HG03064 (cell line): ENCODE measurements at regions not wholly inside any gene's neighbourhood (a gene's known extent, or its start where the extent isn't known, plus 50 kb on each side); places are given as distances from the start of the nearest gene placed in this dataset.

Experiments
- ATAC-seq: cut with Tn5 transposase; IDR thresholded peaks from one replicate; pipeline ENCODE4 v1.9.1; 2021; ENCODE audit warnings: low read depth; ENCODE audit not compliant: unreplicated experiment

GRCh38 chr6:26195924-26196845 is 109.0 kb downstream of the HFE start:
- no peak for ATAC-seq

DNA sequence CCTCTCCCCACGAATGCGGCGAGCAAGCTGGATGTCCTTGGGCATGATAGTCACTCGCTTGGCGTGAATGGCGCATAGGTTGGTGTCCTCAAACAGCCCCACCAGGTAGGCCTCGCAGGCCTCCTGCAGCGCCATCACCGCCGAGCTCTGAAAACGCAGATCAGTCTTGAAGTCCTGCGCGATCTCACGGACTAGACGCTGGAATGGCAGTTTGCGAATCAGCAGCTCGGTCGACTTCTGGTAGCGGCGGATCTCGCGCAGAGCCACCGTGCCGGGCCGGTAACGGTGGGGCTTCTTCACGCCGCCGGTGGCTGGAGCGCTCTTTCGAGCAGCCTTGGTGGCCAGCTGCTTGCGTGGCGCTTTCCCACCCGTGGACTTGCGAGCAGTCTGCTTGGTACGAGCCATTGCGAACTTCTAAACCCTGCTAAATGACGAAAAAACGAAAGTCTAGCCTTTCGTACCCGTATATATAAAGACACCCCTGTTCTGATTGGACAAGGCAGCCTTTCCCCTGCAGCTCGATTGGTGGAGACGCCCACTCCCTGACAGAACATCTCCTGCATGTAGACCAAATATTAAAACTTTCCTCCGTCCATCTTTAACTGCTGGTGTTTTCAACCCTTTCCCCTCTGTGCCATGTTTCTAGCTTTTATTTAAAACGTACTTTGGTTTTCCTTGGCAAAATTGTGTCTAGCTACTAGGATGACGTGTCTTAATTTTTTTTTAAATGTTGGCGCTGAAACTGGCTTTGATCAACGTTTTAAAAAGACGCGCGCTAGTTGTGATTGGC is 109.8 kb downstream of the HFE start:
- no peak for ATAC-seq

DNA sequence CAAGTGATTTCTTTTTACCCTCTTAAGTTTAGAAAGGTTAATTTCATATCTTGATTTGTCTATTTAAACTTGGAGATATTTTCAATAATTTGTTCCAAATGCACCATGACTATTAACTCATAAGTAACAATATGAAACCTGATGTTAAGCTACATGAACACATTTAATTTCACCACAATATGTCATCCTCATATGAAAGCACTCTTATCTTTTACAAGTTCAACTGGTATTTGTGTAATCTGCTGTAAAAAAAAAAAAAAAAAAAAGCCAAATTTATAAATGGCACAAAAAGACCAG is 110.4 kb downstream of the HFE start:
- ATAC-seq = no peak

DNA sequence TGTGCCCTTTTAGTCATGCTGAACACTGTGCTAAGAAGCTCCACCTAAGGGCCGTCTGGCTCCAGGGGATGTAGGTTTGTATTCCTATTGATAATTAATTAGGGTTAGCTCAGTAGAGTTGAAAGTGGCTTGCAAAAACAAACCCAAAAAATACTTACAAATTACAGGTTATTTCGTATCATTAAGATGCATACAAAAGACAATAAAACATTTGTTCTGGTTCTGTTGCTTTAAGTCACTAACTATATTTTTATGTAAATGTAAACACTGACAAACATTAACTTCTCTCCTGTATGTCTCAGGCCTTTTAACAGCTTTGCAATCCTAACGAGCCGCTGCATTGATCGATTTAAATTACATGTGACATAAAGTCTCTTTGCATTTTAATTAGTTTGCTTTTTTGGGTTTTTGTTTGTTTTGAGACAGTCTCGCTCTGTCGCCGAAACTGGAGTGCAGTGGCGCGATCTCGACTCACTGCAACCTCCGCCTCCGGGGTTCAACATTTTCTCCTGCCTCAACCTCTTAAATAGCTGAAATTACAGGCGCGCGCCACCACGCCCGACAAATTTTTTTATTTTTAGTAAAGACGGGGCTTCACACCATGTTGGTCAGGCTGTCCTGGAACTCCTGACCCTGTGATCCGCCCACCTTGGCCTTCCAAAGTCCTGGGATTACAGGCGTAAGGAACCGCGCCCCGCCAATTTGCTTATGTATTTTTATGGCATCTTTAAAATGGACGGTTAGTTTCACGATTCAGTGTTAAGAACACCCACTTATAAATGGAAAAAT is 110.9 kb downstream of the HFE start:
- no peak for ATAC-seq

- ATAC-seq = no peak
Observed at GRCh38 chr6:26198722-26199056, 111.5 kb downstream of the HFE start.

DNA sequence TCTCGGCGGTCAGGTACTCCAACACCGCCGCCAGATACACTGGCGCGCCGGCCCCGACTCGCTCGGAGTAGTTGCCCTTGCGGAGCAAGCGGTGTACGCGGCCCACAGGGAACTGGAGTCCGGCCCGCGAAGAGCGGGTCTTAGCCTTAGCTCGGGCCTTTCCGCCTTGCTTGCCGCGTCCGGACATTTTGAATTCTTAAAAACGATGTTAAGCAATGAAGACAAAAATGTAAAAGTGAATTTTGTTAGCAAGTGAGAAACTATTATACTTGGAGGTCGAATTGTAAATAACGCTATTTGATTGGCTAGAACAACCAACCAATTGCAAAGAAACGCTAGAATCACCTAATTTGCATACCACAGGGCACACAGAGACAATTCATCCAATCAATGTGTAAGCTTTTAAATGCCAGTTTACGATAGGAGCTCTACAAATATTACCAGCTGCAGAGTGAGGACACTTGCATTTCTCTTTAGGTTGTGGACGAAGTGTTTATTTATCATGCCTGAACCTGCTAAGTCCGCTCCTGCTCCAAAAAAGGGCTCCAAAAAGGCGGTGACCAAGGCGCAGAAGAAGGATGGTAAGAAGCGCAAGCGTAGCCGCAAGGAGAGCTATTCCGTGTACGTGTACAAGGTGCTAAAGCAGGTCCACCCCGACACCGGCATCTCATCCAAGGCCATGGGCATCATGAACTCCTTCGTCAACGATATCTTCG is 112.0 kb downstream of the HFE start:
- ATAC-seq = peak; percentile 46

- no peak for ATAC-seq
Observed at GRCh38 chr6:26199773-26200764, 112.8 kb downstream of the HFE start.

- no peak for ATAC-seq
Observed at GRCh38 chr6:26200918-26201721, 113.9 kb downstream of the HFE start.

GRCh38 chr6:26202201-26202611 is 115.0 kb downstream of the HFE start:
- no peak for ATAC-seq

DNA sequence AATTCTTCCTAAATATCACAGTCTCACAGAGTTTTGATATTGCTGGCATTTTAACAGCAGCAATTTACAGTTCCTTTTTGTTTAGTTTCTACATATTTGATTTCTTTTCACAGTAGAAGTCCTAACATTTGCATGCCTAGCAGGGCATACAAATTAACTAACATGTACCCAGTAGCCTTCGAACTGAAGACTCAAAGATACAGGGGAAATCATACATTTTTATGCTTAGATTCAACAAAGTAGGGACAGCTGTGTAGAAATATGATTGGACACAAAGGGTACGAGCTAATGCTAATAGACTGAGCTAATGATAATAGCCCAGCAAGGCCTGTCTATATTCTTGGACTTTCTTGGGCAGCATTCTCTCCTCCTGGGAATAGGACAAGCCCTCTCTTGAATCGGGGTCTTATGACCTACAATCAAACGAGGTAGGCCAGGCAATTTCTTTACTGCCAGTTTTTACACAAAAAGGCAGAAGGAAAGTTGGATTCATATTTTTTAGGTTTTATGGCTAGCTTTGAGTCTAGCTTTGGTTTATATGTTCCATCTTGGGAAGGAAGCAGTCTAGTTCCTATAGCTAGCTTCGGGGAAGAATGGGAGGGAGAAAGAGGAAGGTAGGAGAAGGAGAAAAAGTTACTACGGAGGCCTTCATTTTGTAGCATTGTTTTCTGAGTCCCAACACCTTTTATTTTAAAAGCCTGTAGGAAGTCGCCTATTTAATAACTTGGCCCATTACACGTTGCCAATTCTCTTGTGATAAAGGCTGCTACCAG is 115.8 kb downstream of the HFE start:
- no peak for ATAC-seq

DNA sequence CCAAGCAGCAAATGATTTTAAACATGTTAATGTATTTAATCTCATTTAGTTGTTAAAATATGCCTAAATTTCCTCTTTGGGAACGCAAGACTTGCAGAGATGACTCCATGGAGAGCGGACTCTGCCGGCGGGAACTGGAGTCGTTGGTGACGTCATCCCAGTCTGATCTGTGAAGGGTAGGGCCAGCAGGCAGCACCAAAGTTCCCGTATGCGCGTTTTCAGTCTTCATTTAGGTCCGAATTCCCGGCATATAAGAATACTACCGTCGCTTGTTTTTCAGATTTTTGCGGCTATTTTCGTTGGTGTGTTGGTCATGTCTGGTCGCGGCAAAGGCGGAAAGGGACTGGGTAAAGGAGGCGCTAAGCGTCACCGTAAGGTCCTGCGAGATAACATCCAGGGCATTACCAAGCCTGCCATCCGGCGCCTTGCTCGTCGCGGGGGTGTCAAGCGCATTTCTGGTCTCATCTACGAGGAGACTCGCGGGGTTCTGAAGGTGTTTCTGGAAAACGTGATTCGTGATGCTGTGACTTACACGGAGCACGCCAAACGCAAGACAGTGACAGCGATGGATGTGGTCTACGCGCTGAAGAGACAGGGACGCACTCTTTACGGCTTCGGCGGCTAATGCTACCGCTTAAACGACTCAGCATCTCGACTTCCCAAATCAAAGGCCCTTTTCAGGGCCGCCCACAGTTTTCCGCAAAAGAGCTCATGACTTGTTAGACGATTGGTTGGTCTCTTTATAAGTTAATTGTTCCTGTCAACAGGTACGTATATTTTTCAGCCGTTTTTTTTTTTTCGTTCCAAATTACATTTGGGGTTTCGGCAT is 117.3 kb downstream of the HFE start:
- peak; percentile 58 for ATAC-seq

DNA sequence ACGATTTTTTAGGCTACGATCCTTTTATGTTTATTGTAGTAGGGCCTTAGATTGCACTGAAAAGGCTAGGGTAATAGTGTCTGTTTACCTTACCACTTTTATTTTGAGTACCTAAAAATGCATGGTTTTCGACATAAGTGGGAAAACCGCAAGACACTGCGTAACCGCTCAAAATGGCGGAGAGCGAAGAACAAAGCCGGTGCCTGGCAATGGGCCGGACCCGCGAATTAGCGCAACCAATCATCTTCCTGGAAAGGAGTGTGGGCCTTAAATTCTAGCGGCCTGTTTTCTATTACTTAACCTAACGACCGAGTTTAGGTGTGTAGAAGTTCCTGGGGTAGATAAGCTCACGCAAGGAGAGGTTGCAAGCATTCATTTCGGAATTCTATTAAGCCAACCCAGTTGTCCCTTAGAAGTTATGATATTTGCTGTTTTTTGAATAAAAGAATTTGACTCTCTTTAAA is 118.0 kb downstream of the HFE start:
- ATAC-seq = peak; percentile 40

DNA sequence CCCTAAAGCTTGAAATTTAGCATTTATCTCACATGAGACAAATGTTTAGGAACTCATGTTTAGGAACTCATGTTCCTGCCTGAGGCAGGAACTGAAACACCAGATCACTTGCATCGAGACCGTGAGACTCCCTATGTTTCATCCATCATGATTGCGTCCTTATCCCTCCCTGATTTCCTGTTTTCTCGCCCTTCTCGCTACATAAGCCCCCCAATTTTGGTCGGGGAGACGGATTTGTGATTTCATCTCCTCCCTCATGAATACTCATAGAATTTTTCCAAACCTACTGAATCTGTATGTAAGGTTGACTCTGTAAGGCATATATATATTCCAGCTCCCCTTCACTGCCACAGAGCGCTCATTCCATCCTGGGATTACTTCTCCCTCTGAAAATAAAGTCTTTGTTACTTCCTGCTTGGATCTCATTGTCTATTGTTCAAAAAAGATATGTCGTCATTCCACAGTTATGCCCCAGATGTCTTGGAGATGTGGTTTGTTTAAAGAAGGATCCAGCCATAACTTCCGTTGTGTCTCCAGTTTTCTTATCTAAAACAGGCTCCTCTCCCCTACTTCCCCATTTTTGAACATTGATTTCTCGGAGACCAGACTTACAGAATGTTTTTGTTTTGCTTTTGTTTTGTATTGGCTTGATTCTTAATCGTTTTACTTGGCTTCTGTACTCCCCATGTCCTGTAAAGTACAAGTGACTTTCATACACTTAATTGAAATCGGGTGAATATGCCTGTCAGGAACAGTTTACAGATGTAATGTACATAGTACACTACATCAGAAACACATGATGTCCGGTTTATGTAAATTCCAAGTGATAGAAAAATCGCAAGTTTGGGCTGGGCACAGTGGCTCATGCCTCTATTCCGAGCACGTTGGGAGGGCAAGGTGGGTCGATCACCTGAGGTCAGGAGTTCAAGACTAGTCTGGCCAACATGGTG is 118.7 kb downstream of the HFE start:
- ATAC-seq = peak; percentile 9

DNA sequence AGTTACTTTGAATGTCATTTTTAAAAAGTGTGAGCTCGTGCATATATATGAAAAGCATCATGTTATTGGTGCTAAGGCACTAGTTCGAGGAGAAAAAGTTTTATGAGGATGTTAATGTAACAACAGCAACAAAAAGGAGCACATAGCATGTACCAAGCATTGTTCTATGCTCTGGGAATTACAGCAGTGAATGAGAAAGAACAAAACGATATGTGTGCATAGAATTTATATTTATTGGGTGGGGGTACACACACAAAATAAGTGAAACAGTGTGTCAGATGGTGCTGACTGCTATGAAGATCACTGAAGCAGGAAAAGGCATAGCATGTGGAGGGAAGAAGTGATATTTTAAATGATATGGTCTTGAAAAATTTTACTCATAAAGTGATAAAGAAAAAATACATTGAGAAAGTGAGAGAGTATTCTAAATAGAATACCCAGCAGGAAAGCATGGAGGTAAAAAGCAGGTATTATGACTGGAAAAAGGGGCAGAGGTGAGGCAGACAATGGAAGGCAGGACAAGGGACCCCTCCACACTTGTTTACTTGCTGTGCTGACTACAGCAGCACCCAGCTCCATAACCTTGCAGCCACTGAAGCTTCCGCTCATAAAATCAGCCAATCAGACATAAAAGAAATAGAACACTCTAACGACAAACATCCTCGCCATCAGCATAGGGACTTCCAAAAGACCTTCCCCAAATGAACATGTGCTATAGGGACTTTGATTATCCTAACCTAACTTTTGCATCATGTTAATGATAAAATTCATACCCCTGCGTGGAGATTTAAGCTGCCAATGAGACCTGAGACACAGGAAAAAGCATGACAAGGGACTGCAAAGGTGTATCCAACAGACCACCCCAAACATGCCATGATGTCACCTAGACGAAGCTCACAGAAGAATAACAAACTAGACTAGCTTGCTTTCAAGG is 119.9 kb downstream of the HFE start:
- ATAC-seq = no peak

DNA sequence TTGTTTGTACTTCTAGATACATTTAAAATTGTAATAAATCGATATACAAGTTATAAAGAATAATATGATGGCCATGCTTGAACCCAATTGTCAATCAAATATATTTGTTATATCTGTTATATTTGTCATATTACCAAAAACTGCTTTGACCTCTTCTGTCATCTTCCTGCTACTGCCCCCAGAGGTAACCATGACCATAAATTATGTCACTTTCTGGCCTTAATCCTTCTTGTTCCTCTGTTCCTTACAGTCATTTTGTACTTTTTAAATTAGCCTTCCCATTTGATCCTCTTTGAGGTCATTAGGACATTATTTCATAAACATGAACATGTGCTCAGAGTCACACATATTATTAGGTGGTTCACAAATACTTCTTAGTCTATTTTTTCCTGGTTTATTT is 124.7 kb downstream of the HFE start:
- no peak for ATAC-seq
